ENCODE measurements at regions not wholly inside any gene's neighbourhood (a gene's known extent, or its start where the extent isn't known, plus 50 kb on each side); places are given as distances from the start of the nearest gene placed in this dataset.

DNA sequence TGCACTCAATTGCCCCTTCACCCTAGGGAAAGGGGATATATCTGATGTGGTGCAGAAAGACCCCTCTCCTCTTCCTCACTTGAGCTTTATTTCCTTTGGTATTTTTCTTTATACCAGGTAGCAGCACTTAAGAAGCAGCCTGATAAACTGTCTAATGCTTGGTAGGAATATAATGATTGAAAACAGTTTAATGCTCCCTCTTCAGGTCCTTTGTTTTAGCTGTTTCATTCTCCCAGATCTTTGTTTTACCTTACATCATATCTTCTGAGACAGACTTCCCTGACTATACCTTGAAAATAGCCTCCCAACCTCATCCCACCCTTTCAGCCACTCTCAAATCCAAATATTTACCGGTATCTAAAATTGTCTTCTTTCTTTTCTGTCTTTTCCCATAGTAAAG is 87.9 kb downstream of the NUDT12 start:
- Mint-ChIP-seq H3K4me3 (no peak overlapping the region), H3K27ac (no peak overlapping the region), H3K36me3 (ENCODE audit: low read depth) (no peaks in the 10 kb centered on the region), H3K4me1 (ENCODE audit: low read depth) (no peaks in the 10 kb centered on the region), H3K27me3 (ENCODE audit: low read depth) (no peaks in the 10 kb centered on the region), H3K9me3 (no peaks in the 10 kb centered on the region)
- intact Hi-C loops (cut with micrococcal nuclease) = loop anchor here (1.0 to 10.0 kb wide), 6 partner anchors 242 to 937 kb away; no protein-coding TSS in a partner anchor
- no peak for DNase-seq
- CTCF ChIA-PET = interaction anchor here (0.5 to 2.7 kb wide), 7 partner anchors 24 to 289 kb away, joined by 3 to 28 read pairs (median 3); partner anchors contain the start of gene MACIR

DNA sequence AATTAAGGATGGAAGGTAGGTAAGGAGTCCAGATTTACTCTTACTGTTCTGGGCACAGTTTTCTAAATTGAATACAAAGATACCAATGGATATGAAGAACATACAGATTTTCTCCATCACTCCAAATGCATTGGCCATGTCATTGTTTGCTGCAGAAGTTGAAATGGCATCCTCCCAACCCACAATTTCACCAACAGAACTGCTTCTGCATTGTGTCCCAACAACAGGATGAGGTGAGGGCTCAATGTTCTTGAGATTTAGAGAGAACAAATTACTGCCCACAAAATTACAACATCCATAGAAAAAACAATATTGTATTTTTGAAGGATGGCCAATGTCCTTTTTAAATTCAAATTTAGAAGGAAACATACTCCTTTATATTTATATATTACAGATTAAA is 88.9 kb downstream of the NUDT12 start:
- no peaks in the 10 kb centered on the region for H3K36me3 Mint-ChIP-seq (ENCODE audit: low read depth)
- CTCF ChIA-PET = no interaction called here
- H3K4me1 Mint-ChIP-seq (ENCODE audit: low read depth) = no peaks in the 10 kb centered on the region
- DNase-seq = no peak
- intact Hi-C loops (cut with micrococcal nuclease) = loop anchor here (10.0 kb wide), 2 partner anchors 689 to 879 kb away; no protein-coding TSS in a partner anchor
- H3K27ac Mint-ChIP-seq = no peak overlapping the region
- H3K4me3 Mint-ChIP-seq = no peak overlapping the region
- H3K27me3 Mint-ChIP-seq (ENCODE audit: low read depth) = no peaks in the 10 kb centered on the region
- no peaks in the 10 kb centered on the region for H3K9me3 Mint-ChIP-seq

DNA sequence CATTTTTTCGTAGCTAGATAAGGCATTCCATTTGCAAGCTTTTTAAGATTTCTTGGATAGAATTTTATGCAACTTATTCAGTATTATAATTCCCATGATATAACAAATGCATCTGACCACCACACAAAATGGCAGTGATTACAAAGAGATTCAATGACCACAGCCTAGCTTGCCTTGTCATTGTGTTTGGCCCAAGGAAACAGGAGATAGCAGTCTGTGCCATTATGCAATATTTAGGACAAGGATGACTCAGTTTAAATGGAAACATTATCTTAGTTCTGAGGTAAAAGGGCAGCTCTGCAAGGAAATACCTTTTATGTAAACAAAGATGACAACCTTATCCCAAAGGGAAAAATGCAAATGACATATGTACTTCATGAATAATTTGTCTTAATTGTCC is 89.8 kb downstream of the NUDT12 start:
- Mint-ChIP-seq H3K9me3 (no peaks in the 10 kb centered on the region), H3K27me3 (ENCODE audit: low read depth) (no peaks in the 10 kb centered on the region), H3K36me3 (ENCODE audit: low read depth) (no peaks in the 10 kb centered on the region), H3K4me1 (ENCODE audit: low read depth) (no peaks in the 10 kb centered on the region), H3K4me3 (no peak overlapping the region), H3K27ac (no peak overlapping the region)
- intact Hi-C loops (cut with micrococcal nuclease) = loop anchor here (10.0 kb wide), 2 partner anchors 688 to 878 kb away; no protein-coding TSS in a partner anchor
- no peak for DNase-seq
- CTCF ChIA-PET = interaction anchor here (1.5 kb wide), 1 partner anchor 248 kb away, joined by 4 read pairs; no protein-coding TSS in a partner anchor

DNA sequence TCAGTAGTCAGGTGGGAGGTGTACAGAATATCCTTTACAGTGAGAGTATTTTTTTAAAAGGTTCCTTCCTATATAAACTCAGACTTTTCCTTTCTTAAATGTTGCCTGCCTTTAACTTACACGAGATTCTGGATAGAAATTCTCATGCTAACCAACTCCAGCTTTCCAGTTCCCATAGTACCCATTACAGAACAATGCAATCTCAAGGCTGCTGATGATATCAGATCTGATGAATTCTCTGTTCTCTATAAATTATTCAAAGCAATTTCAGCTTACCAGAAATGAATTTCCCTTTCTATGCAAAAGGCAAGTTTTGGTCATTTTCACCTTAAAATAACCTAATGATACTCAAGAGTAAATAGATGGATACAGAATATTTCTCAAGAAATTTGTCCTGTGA is 90.3 kb downstream of the NUDT12 start:
- CTCF ChIA-PET = interaction anchor here (1.5 kb wide), 1 partner anchor 248 kb away, joined by 4 read pairs; no protein-coding TSS in a partner anchor
- Mint-ChIP-seq H3K36me3 (ENCODE audit: low read depth) (no peaks in the 10 kb centered on the region), H3K9me3 (no peaks in the 10 kb centered on the region), H3K27me3 (ENCODE audit: low read depth) (no peaks in the 10 kb centered on the region), H3K4me3 (no peak overlapping the region), H3K4me1 (ENCODE audit: low read depth) (no peaks in the 10 kb centered on the region), H3K27ac (no peak overlapping the region)
- intact Hi-C loops (cut with micrococcal nuclease) = loop anchor here (10.0 kb wide), 2 partner anchors 687 to 877 kb away; no protein-coding TSS in a partner anchor
- no peak for DNase-seq

DNA sequence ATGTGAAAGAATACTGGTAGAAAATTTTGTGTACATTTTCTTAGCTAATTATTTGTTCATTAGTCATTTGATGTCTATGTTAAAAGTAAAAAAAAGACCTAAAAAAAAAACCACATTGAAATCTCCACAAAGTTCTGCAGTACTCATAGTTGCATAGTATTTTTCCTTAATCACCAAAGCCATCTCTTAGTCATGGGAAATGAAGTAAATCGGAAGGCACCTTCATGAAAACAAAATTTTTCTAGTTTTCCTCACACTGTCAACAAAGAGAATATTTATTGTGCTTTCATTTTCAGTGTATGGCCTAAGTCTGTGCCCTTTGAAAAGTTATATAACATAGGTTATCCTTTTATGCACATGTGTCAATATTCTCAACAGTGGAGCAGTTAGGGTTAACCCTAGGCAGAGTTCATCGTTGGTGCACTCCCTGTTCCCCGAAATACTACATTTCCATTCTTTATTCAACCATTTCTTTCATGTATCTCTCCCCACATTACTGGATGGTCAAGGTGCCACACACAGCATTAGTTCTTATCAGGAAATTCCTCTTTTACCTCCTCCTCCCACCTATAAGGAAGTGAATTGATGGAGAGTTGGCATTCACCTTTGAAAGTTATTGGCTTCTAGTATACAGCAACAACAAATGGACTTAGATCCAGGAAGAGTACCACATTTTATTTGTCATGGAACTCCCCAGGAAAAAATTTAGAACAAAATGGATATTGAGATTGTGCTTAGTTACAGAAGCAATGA is 93.1 kb downstream of the NUDT12 start:
- Mint-ChIP-seq H3K27ac (no peak overlapping the region), H3K9me3 (no peaks in the 10 kb centered on the region), H3K4me3 (no peak overlapping the region), H3K36me3 (ENCODE audit: low read depth) (no peaks in the 10 kb centered on the region), H3K4me1 (ENCODE audit: low read depth) (no peaks in the 10 kb centered on the region), H3K27me3 (ENCODE audit: low read depth) (no peaks in the 10 kb centered on the region)
- CTCF ChIA-PET = no interaction called here
- intact Hi-C loops (cut with micrococcal nuclease) = loop anchor here (10.0 kb wide), 2 partner anchors 685 to 875 kb away; no protein-coding TSS in a partner anchor
- no peak for DNase-seq

DNA sequence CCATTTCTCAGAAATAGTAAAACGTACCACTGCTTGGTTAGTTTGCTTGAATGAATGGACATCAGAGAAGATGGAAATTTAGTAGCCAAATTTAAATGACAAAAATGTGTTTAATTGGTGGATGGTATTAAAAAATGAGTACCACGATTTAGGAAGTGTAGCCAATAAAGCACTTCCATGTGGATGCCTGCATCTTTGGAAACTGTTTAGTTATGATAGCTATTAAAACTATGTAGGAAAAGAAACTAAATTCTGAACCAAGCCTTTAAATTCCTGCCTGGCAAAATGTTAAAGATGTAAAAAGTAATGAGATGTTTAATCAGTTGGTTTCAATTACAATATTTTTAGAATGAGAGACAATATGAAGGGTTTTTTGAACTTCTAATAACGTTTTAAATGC is 94.8 kb downstream of the NUDT12 start:
- CTCF ChIA-PET = no interaction called here
- intact Hi-C loops (cut with micrococcal nuclease) = no loop called here
- H3K27ac Mint-ChIP-seq = no peak overlapping the region

DNA sequence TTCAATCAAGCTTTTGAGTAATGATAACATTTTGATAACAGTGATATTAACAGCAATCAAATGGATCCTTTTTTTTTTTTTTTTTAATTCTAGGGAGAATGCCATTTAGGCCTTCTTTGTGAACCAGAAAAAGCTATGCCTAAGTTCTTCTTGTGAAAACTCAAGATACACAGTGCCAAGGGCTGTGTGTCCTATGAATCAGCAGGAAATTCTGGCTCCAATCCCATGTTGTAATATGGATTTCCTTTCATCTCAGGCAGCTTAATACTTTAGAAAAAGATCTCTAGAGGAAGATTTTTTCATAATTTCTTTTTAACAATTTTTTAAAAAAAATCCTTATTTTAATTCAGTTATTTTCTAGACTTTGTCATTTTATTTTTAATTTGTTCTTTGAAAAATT is 96.1 kb downstream of the NUDT12 start:
- Mint-ChIP-seq H3K27me3 (ENCODE audit: low read depth) (peaks cover 4% of the 10 kb centered on the region), H3K27ac (no peak overlapping the region), H3K4me1 (ENCODE audit: low read depth) (no peaks in the 10 kb centered on the region), H3K36me3 (ENCODE audit: low read depth) (no peaks in the 10 kb centered on the region), H3K9me3 (no peaks in the 10 kb centered on the region), H3K4me3 (no peak overlapping the region)
- no peak for DNase-seq
- CTCF ChIA-PET = no interaction called here
- intact Hi-C loops (cut with micrococcal nuclease) = no loop called here

More for the DNA sequence above, 94.8 kb downstream of the NUDT12 start:
- Mint-ChIP-seq H3K9me3 (no peaks in the 10 kb centered on the region), H3K4me3 (no peak overlapping the region), H3K4me1 (ENCODE audit: low read depth) (no peaks in the 10 kb centered on the region), H3K36me3 (ENCODE audit: low read depth) (no peaks in the 10 kb centered on the region), H3K27me3 (ENCODE audit: low read depth) (peaks cover 4% of the 10 kb centered on the region)
- DNase-seq = no peak

DNA sequence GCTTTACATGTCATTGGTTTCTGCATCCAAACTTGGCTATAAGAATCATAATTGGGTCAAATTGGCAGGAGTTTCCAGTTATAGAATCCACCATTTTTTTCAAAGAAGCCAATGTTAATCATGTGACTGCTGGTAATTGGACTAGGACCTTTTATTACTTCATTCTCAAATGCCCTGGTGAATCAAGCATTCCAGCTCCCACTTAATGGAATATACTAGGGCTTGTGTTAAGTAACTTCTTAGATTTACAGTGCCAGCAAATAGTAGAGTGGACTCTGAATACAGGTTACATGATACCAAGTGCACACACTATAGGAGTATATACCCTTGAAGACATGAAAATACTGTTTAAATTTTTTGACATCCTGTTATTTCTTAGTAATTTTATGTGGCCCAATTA is 96.7 kb downstream of the NUDT12 start:
- CTCF ChIA-PET = interaction anchor here (1.4 kb wide), 1 partner anchor 241 kb away, joined by 3 read pairs; no protein-coding TSS in a partner anchor
- Mint-ChIP-seq H3K27ac (no peak overlapping the region), H3K9me3 (no peaks in the 10 kb centered on the region), H3K36me3 (ENCODE audit: low read depth) (no peaks in the 10 kb centered on the region), H3K4me3 (no peak overlapping the region), H3K27me3 (ENCODE audit: low read depth) (peaks cover 4% of the 10 kb centered on the region), H3K4me1 (ENCODE audit: low read depth) (no peaks in the 10 kb centered on the region)
- intact Hi-C loops (cut with micrococcal nuclease) = no loop called here
- DNase-seq = no peak

DNA sequence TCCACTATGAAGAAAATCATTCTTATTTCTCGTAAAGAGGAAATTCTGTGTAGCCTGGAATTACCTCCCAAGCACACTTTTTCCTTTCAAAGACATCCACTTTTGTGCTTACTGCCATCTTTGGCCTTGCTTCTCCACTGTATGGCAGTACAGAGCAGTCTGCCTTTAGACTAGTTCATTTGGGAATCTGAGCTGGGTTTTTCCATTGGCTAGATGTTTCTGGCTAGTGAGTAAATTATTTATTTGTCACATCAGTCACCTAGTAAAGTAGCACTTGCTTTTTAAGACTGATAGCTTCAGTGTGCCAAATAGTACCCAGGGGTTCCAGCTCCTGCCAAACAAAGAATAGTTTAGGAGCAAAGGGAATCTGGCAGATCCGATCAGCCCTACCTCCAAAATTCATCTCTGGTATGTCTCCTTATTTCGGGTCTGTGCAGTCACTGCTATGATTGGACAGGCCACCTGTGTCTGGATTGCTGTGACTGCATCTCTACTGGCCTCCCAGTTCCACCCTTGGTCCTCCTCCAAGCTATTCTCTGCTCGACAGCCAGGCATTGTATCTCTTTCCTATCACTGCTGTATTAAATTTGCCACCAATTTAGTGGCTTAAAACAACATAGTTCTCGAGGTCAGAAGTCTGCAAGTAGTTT is 97.6 kb downstream of the NUDT12 start:
- Mint-ChIP-seq H3K27ac (no peak overlapping the region), H3K9me3 (no peaks in the 10 kb centered on the region), H3K4me3 (no peak overlapping the region), H3K4me1 (ENCODE audit: low read depth) (no peaks in the 10 kb centered on the region), H3K36me3 (ENCODE audit: low read depth) (no peaks in the 10 kb centered on the region), H3K27me3 (ENCODE audit: low read depth) (peaks cover 8% of the 10 kb centered on the region)
- CTCF ChIA-PET = interaction anchor here (1.4 kb wide), 1 partner anchor 240 kb away, joined by 3 read pairs; no protein-coding TSS in a partner anchor
- no peak for DNase-seq
- intact Hi-C loops (cut with micrococcal nuclease) = no loop called here

DNA sequence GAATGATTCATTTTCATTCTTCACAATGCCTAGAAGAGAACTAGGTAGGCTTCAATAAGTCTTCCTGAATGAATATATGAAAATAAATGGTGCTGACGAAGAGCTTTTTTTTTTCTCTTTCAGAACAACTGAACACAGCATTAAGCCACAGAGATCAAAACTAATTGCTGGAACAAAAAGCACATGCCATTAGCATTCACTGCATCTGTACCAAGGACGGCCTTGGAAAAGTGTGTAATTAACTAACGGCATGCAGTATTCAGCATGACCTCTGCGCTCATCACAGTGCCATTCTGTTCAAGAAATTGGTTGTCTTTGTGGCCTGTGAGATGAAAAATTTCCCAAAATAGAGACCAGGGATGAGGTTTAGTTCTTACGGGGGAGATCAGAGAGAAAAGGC is 99.3 kb downstream of the NUDT12 start:
- Mint-ChIP-seq H3K4me1 (ENCODE audit: low read depth) (no peaks in the 10 kb centered on the region), H3K9me3 (no peaks in the 10 kb centered on the region), H3K27me3 (ENCODE audit: low read depth) (peaks cover 8% of the 10 kb centered on the region), H3K36me3 (ENCODE audit: low read depth) (no peaks in the 10 kb centered on the region), H3K27ac (no peak overlapping the region), H3K4me3 (no peak overlapping the region)
- CTCF ChIA-PET = interaction anchor here (1.5 kb wide), 1 partner anchor 12 kb away, joined by 3 read pairs; no protein-coding TSS in a partner anchor
- intact Hi-C loops (cut with micrococcal nuclease) = no loop called here
- DNase-seq = no peak

DNA sequence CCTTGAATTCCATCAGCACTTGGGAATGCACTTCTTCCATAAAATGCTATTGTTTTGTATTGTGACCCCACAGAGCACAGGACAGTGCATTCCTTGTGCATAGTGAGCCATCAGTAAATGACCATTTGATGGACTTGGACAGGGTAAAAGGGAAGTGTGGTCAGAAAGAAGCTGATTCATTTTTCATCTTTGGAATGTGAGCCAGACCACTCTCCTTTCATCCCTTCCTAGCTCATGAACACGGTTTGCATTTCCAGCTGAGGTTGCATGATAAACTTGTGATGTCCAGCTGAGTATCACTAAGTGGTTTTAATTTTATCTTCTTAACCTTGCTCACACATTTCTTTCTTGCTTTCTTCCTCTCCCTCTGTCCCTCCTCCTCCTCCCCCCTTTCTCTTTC is 101.3 kb downstream of the NUDT12 start:
- H3K4me3 Mint-ChIP-seq = no peak overlapping the region
- CTCF ChIA-PET = interaction anchor here (0.7 kb wide), 1 partner anchor 820 kb away, joined by 3 read pairs; no protein-coding TSS in a partner anchor
- DNase-seq = no peak

DNA sequence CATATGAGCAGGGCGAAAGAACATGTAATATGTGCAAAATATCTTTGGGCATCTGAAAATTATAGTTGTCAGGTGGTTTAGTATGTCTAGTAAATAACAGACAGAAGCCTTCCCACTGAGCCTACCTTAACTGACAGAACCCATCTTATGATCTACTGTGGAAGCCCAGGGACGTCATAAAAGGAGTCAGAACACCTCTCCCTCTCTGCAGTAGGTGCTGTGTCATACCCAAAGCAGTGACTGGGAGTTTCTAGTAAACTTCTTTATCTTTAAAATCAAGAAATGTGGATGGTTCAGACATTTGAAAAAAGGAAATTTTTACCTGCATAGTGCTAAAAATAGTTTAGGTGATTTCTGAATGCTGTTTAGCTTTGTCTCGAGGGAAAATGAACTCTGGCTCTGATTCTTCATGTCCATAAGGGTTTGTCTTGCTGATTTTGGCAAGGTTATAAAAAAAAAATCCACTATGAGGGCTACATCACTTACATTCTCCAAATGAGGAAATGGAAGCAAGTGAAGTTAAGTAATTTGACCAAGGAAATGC is 104.0 kb downstream of the NUDT12 start:
- intact Hi-C loops (cut with micrococcal nuclease) = no loop called here
- Mint-ChIP-seq H3K27me3 (ENCODE audit: low read depth) (peaks cover 11% of the 10 kb centered on the region), H3K9me3 (no peaks in the 10 kb centered on the region), H3K4me3 (no peak overlapping the region), H3K27ac (no peak overlapping the region), H3K36me3 (ENCODE audit: low read depth) (no peaks in the 10 kb centered on the region), H3K4me1 (ENCODE audit: low read depth) (no peaks in the 10 kb centered on the region)
- CTCF ChIA-PET = no interaction called here
- no peak for DNase-seq

More for the DNA sequence above, 101.3 kb downstream of the NUDT12 start:
- H3K9me3 Mint-ChIP-seq = no peaks in the 10 kb centered on the region
- H3K27me3 Mint-ChIP-seq (ENCODE audit: low read depth) = peaks cover 16% of the 10 kb centered on the region
- H3K4me1 Mint-ChIP-seq (ENCODE audit: low read depth) = no peaks in the 10 kb centered on the region
- no peak overlapping the region for H3K27ac Mint-ChIP-seq
- no peaks in the 10 kb centered on the region for H3K36me3 Mint-ChIP-seq (ENCODE audit: low read depth)
- intact Hi-C loops (cut with micrococcal nuclease) = no loop called here

All from activated naive CD4-positive, alpha-beta T cell treated with anti-CD3 and anti-CD28 coated beads for 36 hours (primary cell).